ENCODE measurements at regions not wholly inside any gene's neighbourhood (a gene's known extent, or its start where the extent isn't known, plus 50 kb on each side); places are given as distances from the start of the nearest gene placed in this dataset.

GRCh38 chr3:194056731-194057415 is 79.1 kb upstream of the HES1 start (continued):
- no peak for TF ChIP-seq NANOG (IDR thresholded peaks at IDR 0.05; ENCODE audit: insufficient read depth, low read depth, low read length, poor library complexity, severe bottlenecking)
- TF ChIP-seq SIN3A (conservative IDR thresholded peaks at IDR 0.05 in 1 of 2, IDR thresholded peaks at IDR 0.05 in 1 of 2; ENCODE audit: low read depth in 1 of 2, low read length in 2 of 2), result no peak
- no peak for TF ChIP-seq SIX5 (IDR thresholded peaks at IDR 0.05; ENCODE audit: low read depth, low read length)
- TF ChIP-seq SP2 (IDR thresholded peaks at IDR 0.05; ENCODE audit: low read length), result no peak
- TF ChIP-seq SP1 (IDR thresholded peaks at IDR 0.05; ENCODE audit: low read depth, low read length), result no peak
- TF ChIP-seq BACH1 (IDR thresholded peaks at IDR 0.05; ENCODE audit: low read length), result no peak
- TF ChIP-seq HDAC6 (IDR thresholded peaks at IDR 0.05; ENCODE audit: low read depth, low read length), result no peak
- TF ChIP-seq KDM5A (IDR thresholded peaks at IDR 0.05; ENCODE audit: low read length), result no peak
- TF ChIP-seq POU5F1 (IDR thresholded peaks at IDR 0.05; ENCODE audit: low read depth, low read length), result no peak
- no peak for TF ChIP-seq ATF3 (IDR thresholded peaks at IDR 0.05; ENCODE audit: insufficient read depth, low read depth, low read length)
- TF ChIP-seq POLR2AphosphoS5 (IDR thresholded peaks at IDR 0.05; ENCODE audit: low read depth, low read length), result no peak

Measured in H1 (cell line).